ENCODE measurements at regions not wholly inside any gene's neighbourhood (a gene's known extent, or its start where the extent isn't known, plus 50 kb on each side); places are given as distances from the start of the nearest gene placed in this dataset.

- TF ChIP-seq ZC3H10 (CRISPR knock-in tag; IDR thresholded peaks at IDR 0.05): no peak
- no peak for TF ChIP-seq PATZ1 (CRISPR knock-in tag; IDR thresholded peaks at IDR 0.05; ENCODE audit: borderline replicate concordance)
- TF ChIP-seq GLIS3 (CRISPR knock-in tag; IDR thresholded peaks at IDR 0.05): no peak
- TF ChIP-seq SNAI2 (CRISPR knock-in tag; IDR thresholded peaks at IDR 0.05): no peak
- TF ChIP-seq ZNF565 (CRISPR knock-in tag; conservative IDR thresholded peaks at IDR 0.05; ENCODE audit: low read depth): no peak
- no peak for TF ChIP-seq ZFP3 (CRISPR knock-in tag; IDR thresholded peaks at IDR 0.05)
- TF ChIP-seq RARB (CRISPR knock-in tag; IDR thresholded peaks at IDR 0.05): no peak
- no peak for TF ChIP-seq ISL1 (CRISPR knock-in tag; IDR thresholded peaks at IDR 0.05)
- no peak for TF ChIP-seq ESRRG (CRISPR knock-in tag; IDR thresholded peaks at IDR 0.05)
- TF ChIP-seq ZFP30 (CRISPR knock-in tag; IDR thresholded peaks at IDR 0.05): no peak
- TF ChIP-seq ARNTL (CRISPR knock-in tag; IDR thresholded peaks at IDR 0.05; ENCODE audit: borderline replicate concordance, low read depth): no peak
- TF ChIP-seq PPARA (CRISPR knock-in tag; IDR thresholded peaks at IDR 0.05; ENCODE audit: borderline replicate concordance): no peak
- no peak for TF ChIP-seq CREB5 (CRISPR knock-in tag; IDR thresholded peaks at IDR 0.05; ENCODE audit: low read depth)
These were observed 402.4 kb upstream of the SYNCRIP start for GRCh38 chr6:86045038-86045437.

Measured in SK-N-SH treated with all-trans-retinoic acid at 6 μM for 48 hours (cell line).